ENCODE measurements at regions not wholly inside any gene's neighbourhood (a gene's known extent, or its start where the extent isn't known, plus 50 kb on each side); places are given as distances from the start of the nearest gene placed in this dataset.

- H4K5ac ChIP-seq (ENCODE audit: low read depth, low read length): no peak overlapping the region
- no peak overlapping the region for H3K4me2 ChIP-seq (ENCODE audit: low read depth, low read length)
- no TSS peak for BruUV-seq (replicated peaks)
- no peaks in the 10 kb centered on the region for H4K20me1 ChIP-seq (ENCODE audit: insufficient read depth, low read length)
- no peak overlapping the region for H4K91ac ChIP-seq (ENCODE audit: insufficient read depth, low read depth, low read length)
- no peak overlapping the region for H2BK5ac ChIP-seq (ENCODE audit: low read depth, low read length, poor library complexity, severe bottlenecking)
- H3K4ac ChIP-seq (ENCODE audit: low read depth, low read length): no peak overlapping the region
- H3K9me1 ChIP-seq (ENCODE audit: insufficient read depth, low read length): no peaks in the 10 kb centered on the region
- DNase-seq (peak; percentile 28), ATAC-seq (ENCODE audit: low read depth) (no peak; the same call in 1 of the 2 replicates)
- in situ Hi-C loops (cut with MboI; ENCODE audit: low sequenced_read_pairs): no loop called here
- no peaks in the 10 kb centered on the region for H3K27me3 ChIP-seq (ENCODE audit: control insufficient read depth, insufficient read depth, low read length)
- no peak overlapping the region for H2AK9ac ChIP-seq (replicated peaks; ENCODE audit: low read depth, low read length, poor library complexity)
- no peak overlapping the region for H3K27ac ChIP-seq (ENCODE audit: insufficient read depth, low read length)
- H2BK120ac ChIP-seq (ENCODE audit: low read depth, low read length): no peak overlapping the region
- no peak overlapping the region for H2AK5ac ChIP-seq (ENCODE audit: low read depth, low read length)
- dilution Hi-C loops (cut with HindIII; ENCODE audit: low sequenced_read_pairs, unreplicated experiment): no loop called here
- no peaks in the 10 kb centered on the region for H3K36me3 ChIP-seq (ENCODE audit: control insufficient read depth, insufficient read depth, low read length)
- H3K79me1 ChIP-seq (ENCODE audit: low read depth in 1 of 2, low read length in 2 of 2): no peaks in the 10 kb centered on the region
- H2AFZ ChIP-seq (replicated peaks; ENCODE audit: low read length, poor library complexity): no peak overlapping the region
- TF ChIP-seq CHD1 (IDR thresholded peaks at IDR 0.05; ENCODE audit: low read depth, low read length) (no peak), MAFK (IDR thresholded peaks at IDR 0.05; ENCODE audit: low read depth, low read length) (no peak), MAZ (IDR thresholded peaks at IDR 0.05; ENCODE audit: borderline replicate concordance, low read depth, low read length) (no peak), MXI1 (IDR thresholded peaks at IDR 0.05; ENCODE audit: borderline replicate concordance, low read depth, low read length) (no peak), NFE2L2 (IDR thresholded peaks at IDR 0.05; ENCODE audit: low read depth, low read length) (no peak), CTCF (conservative IDR thresholded peaks at IDR 0.05; ENCODE audit: low read depth, low read length) (no peak), RFX5 (IDR thresholded peaks at IDR 0.05; ENCODE audit: low read depth, low read length) (no peak), RAD21 (IDR thresholded peaks at IDR 0.05; ENCODE audit: low read length) (no peak), FOS (IDR thresholded peaks at IDR 0.05; ENCODE audit: low read depth, low read length) (no peak), CEBPB (IDR thresholded peaks at IDR 0.05; ENCODE audit: low read depth, low read length) (no peak), USF2 (IDR thresholded peaks at IDR 0.05; ENCODE audit: low read depth, low read length) (no peak), POLR2A (IDR thresholded peaks at IDR 0.05; ENCODE audit: low read depth, low read length) (no peak), RCOR1 (IDR thresholded peaks at IDR 0.05; ENCODE audit: insufficient replicate concordance, low read length) (no peak), SMC3 (IDR thresholded peaks at IDR 0.05; ENCODE audit: low read depth, low read length) (no peak), BHLHE40 (IDR thresholded peaks at IDR 0.05; ENCODE audit: low read depth, low read length) (no peak)
- TF ChIP-seq, protein P1, sequence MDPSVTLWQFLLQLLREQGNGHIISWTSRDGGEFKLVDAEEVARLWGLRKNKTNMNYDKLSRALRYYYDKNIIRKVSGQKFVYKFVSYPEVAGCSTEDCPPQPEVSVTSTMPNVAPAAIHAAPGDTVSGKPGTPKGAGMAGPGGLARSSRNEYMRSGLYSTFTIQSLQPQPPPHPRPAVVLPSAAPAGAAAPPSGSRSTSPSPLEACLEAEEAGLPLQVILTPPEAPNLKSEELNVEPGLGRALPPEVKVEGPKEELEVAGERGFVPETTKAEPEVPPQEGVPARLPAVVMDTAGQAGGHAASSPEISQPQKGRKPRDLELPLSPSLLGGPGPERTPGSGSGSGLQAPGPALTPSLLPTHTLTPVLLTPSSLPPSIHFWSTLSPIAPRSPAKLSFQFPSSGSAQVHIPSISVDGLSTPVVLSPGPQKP (IDR thresholded peaks at IDR 0.05; ENCODE audit: borderline replicate concordance, low read depth, low read length): no peak
- peaks cover 3% of the 10 kb centered on the region for H3K4me1 ChIP-seq (ENCODE audit: control insufficient read depth, insufficient read depth, low read length)
- no peak overlapping the region for H4K8ac ChIP-seq (ENCODE audit: low read depth in 2 of 2, low read length in 2 of 2)
- H3K56ac ChIP-seq (ENCODE audit: extremely low read depth, insufficient read depth, low read length): no peak overlapping the region
- CTCF ChIA-PET: no interaction called here
- no peak overlapping the region for H3K23ac ChIP-seq (ENCODE audit: low read depth, low read length)
- H3K4me3 ChIP-seq (ENCODE audit: insufficient read depth, low read depth, low read length): no peak overlapping the region
- WGBS, 2 experiments (ENCODE audit: extremely low coverage in 2 of 2, insufficient read length in 1 of 2): no CpG with 5 or more reads among the region's 1 CpG
- H3K14ac ChIP-seq (replicated peaks; ENCODE audit: low read depth, low read length): no peak overlapping the region
- no peak overlapping the region for H2BK15ac ChIP-seq (ENCODE audit: low read depth, low read length)
- intact Hi-C loops (cut with micrococcal nuclease): no loop called here
- POLR2A ChIA-PET (ENCODE audit: unreplicated experiment): no interaction called here
- H3K18ac ChIP-seq (ENCODE audit: low read depth, low read length): no peak overlapping the region
- H3K9me3 ChIP-seq (ENCODE audit: control insufficient read depth, insufficient read depth, low read length): no peaks in the 10 kb centered on the region
- no peak overlapping the region for H3K9ac ChIP-seq (ENCODE audit: low read depth, low read length)
- no peak overlapping the region for H2BK20ac ChIP-seq (ENCODE audit: low read depth, low read length)
These were observed 81.8 kb upstream of the TGIF1 start for GRCh38 chr18:3368193-3368592.

Measured in IMR-90 (cell line).